HUES64 (cell line): ENCODE measurements at regions not wholly inside any gene's neighbourhood (a gene's known extent, or its start where the extent isn't known, plus 50 kb on each side); places are given as distances from the start of the nearest gene placed in this dataset.

Source experiments
- H3K27ac ChIP-seq: 2 replicates; pipeline ENCODE4 v1.7.0; 2013; ENCODE audit warnings: low read depth, low read length, inconsistent platforms
- H3K27me3 ChIP-seq: 2 replicates; pipeline ENCODE4 v1.6.1; 2013; ENCODE audit warnings: mild to moderate bottlenecking, low read length; ENCODE audit not compliant: insufficient read depth
- H3K36me3 ChIP-seq: 2 replicates; pipeline ENCODE4 v1.6.1; 2013; ENCODE audit warnings: mild to moderate bottlenecking, low read length; ENCODE audit not compliant: insufficient read depth
- H3K4me1 ChIP-seq: 2 replicates; pipeline ENCODE4 v1.6.1; 2013; ENCODE audit warnings: mild to moderate bottlenecking, low read length, moderate library complexity; ENCODE audit not compliant: insufficient read depth
- H3K4me3 ChIP-seq: 2 replicates; pipeline ENCODE4 v1.5.1; 2013; ENCODE audit warnings: mild to moderate bottlenecking, low read length, moderate library complexity
- H3K9ac ChIP-seq: 2 replicates; pipeline ENCODE4 v1.6.1; 2013; ENCODE audit warnings: mild to moderate bottlenecking, low read depth, low read length
- H3K9me3 ChIP-seq: 2 replicates; pipeline ENCODE4 v1.6.1; 2013; ENCODE audit warnings: low read depth, low read length; ENCODE audit not compliant: insufficient read depth
- WGBS: fragments of 150-250, 120-280 bp; methylation state at CpG from one replicate; pipeline ENCODE4 v1.1.7; 2013; ENCODE audit warnings: missing lambda C conversion rate; 5-methylcytosine and 5-hydroxymethylcytosine counted together

GRCh38 chr3:182740710-182741109 is 52.6 kb upstream of the ATP11B start:
- Histone ChIP-seq H3K27ac (no peak overlapping the region), H3K4me3 (no peak overlapping the region), H3K36me3 (no peaks in the 10 kb centered on the region), H3K27me3 (no peaks in the 10 kb centered on the region), H3K4me1 (peaks cover 3% of the 10 kb centered on the region; the same call in 1 of the 2 replicates), H3K9ac (no peak overlapping the region), H3K9me3 (no peaks in the 10 kb centered on the region)
- WGBS: 86% methylated on average over 6 of the region's 6 CpGs

DNA sequence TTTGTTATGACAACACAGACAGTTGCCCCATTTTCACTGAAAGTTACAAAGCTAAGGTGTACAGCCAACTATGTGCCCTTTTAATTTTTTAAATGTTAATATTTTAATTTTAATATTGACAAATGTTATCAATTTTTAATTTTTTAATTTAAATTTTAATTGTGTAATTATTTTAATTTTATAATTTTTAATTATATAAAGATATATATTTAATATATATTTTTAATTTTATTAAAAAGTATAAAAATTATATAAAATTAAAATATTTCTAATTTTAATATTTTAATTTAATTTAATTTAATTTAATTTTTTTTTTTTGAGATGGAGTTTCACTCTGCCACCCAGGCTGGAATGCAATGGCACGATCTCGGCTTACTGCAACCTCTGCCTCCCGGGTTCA is 52.1 kb upstream of the ATP11B start:
- Histone ChIP-seq H3K36me3 (no peaks in the 10 kb centered on the region), H3K27ac (no peak overlapping the region), H3K4me1 (peaks cover 3% of the 10 kb centered on the region; the same call in 1 of the 2 replicates), H3K9ac (no peak overlapping the region), H3K4me3 (no peak overlapping the region), H3K9me3 (no peaks in the 10 kb centered on the region), H3K27me3 (no peaks in the 10 kb centered on the region)
- WGBS: 90% methylated on average over 3 of the region's 3 CpGs
